ENCODE measurements at regions not wholly inside any gene's neighbourhood (a gene's known extent, or its start where the extent isn't known, plus 50 kb on each side); places are given as distances from the start of the nearest gene placed in this dataset.
"Not testable (repeated sequence)": the region's sequence is repeated elsewhere in the genome, so short reads cannot be mapped to it uniquely, and the experiment has no call there.

GRCh38 chr4:57200799-57201327 lies 90.7 kb upstream of the IGFBP7 start:
- DNase-seq: no peak

GRCh38 chr4:57199267-57199666 lies 89.1 kb upstream of the IGFBP7 start:
- DNase-seq: no peak

- no peak for DNase-seq
Measured at GRCh38 chr4:57195622-57196021, 85.4 kb upstream of the IGFBP7 start.

GRCh38 chr4:57194068-57194611 lies 84.0 kb upstream of the IGFBP7 start:
- no peak for DNase-seq

- DNase-seq: no peak
Measured at GRCh38 chr4:57193209-57193810, 83.1 kb upstream of the IGFBP7 start.

GRCh38 chr4:57191523-57192034 lies 81.4 kb upstream of the IGFBP7 start:
- DNase-seq: peak; percentile 56

GRCh38 chr4:57190601-57191481 lies 80.7 kb upstream of the IGFBP7 start:
- no peak for DNase-seq

GRCh38 chr4:57187246-57187645 lies 77.1 kb upstream of the IGFBP7 start:
- no peak for DNase-seq

GRCh38 chr4:57184378-57185029 lies 74.3 kb upstream of the IGFBP7 start:
- no peak for DNase-seq

GRCh38 chr4:57182132-57182874 lies 72.1 kb upstream of the IGFBP7 start:
- DNase-seq: peak; percentile 61

GRCh38 chr4:57173136-57173535 lies 63.0 kb upstream of the IGFBP7 start:
- not testable (repeated sequence) for DNase-seq

GRCh38 chr4:57172065-57172464 lies 61.9 kb upstream of the IGFBP7 start:
- DNase-seq: no peak

GRCh38 chr4:57168982-57169381 lies 58.8 kb upstream of the IGFBP7 start:
- DNase-seq: no peak

GRCh38 chr4:57163530-57164459 lies 53.6 kb upstream of the IGFBP7 start:
- DNase-seq: peak; percentile 91

GRCh38 chr4:57162499-57163019 lies 52.4 kb upstream of the IGFBP7 start:
- DNase-seq: no peak

All from right forelimb (tissue), 1 donor.